CD4-positive, alpha-beta T cell treated with Interleukin-4 for 4 hours (primary cell): ENCODE measurements at regions not wholly inside any gene's neighbourhood (a gene's known extent, or its start where the extent isn't known, plus 50 kb on each side); places are given as distances from the start of the nearest gene placed in this dataset.
"Not testable (repeated sequence)": the region's sequence is repeated elsewhere in the genome, so short reads cannot be mapped to it uniquely, and the experiment has no call there.

ENCODE experiments used
- DNase-seq: peaks from one replicate; pipeline ENCODE4 v3.0.0-alpha.2; 2020

DNA sequence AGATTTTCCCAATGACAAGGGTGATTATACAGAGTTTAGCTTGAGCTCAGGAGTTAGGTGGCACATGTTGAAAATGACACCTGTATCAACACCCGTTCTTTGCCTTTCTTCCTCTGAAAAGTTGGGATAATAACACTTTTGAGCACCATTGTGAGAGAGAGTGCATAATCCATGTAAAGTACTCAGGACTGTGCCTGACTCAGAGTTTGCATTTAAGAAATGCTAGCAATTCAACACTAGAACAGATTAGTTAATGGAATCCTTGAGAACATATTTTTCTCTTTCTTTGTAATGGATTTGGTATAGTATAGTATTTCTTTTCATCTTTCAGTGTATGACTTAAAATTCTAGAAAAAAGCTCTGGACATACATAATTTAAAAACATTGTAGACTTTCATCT is 449.2 kb downstream of the GJA1 start:
- DNase-seq: no peak

DNA sequence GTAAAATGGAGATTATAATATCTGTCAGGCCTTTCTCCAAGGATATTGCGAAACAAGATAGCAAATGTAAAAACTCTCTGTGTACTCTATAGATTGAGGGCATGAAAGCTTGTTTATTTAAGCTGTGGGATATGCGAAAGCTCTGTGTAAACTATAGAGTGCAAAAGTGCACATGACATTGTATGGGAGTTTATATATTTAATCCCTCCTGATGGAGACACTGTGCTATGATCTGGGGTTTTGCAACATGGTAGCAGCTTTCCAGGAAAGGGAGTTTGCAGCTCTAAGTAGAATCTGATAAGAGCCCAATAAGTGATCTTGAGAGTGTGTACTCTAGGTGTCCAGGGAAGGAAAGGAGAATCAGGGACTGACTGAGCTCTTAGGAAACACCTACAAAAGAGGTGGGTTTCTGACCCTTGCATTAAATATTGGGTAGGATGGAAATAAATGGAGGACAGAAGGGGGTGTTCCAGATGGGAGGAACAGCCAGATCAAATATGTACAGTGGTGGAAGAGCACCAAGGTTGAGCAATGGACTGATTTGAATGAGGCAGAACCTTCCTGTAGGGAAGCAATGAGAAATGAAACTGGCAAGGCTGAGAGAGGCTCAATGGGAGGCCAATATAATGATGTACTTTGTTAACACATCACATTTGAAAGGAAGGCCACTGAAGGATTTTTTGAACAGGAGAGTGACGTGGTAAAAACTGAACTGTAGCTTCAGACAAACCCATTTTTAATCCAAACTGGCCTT is 450.1 kb downstream of the GJA1 start:
- DNase-seq: no peak

DNA sequence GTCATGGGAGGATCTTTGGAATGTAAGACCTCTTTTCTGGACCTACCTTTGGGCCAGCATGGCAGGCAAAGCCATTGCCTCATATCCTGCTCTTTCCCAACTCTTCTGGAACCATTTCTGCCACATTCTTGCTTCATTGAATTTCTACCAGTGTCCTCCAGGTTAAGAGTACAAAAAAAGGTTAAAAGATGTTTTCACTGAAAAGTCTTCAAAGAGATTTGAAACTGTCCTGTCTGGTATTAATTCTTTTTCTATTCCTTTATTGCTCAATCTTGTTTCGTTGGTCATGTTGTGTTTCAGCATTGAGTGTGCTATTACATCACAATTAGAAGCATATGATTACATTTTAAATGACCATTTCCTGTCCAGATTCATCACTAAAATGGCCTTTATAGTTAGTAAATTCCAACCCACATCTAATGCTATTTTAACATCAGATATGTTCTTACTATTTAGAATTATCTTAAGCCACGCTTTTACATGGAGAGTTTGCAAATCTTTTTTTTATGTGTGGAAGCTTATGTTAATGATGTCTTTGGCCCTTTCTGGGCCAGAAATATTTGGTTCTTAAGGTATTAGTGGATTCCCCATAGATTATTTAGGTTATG is 450.9 kb downstream of the GJA1 start:
- no peak for DNase-seq

DNA sequence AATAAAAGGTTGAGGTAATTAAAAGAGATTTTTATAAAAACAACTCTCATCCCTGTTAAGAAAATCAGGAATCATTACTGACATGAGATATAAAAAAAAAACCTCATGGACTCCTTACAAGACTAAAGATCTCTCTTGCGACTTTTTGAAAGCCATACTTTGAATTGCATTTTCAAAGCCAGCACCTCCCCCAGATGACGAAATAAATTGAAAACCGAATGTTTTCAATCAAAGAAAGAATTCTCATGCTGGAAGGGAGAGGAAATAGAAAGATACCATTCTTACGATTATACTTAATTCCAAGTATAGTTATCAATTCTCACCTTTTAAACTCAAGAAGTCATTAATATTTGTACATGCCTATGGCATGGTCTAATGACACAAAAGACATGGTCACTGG is 452.3 kb downstream of the GJA1 start:
- no peak for DNase-seq

DNA sequence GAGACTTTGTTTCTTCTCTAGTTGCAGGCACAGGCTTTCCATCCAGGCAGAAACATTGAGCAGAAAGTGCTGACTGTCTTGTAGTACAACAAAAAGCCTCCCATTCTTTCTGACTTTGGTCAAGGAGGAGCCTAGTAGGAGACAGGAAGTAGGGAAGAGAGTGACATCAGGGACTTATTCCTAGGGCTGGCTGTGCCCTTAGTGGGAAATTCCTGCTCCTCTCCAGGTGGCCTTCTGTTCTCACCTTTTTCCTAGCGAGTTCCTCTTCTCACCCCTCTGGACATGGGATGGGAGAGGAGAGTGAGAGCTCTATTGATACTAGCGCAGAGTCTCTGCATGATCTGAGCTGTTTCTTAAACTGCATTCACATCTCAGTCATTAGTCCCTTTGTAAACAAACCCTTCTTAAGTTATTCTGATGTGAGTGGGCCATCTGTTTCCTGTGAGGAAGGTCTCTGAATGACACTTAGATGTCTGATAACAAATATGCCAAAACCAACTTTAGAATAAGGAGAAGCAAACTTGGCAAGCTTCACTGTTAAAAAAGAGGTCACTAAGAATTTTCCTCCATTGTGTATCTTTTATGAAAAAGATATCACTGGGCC is 455.0 kb downstream of the GJA1 start:
- DNase-seq: no peak

DNA sequence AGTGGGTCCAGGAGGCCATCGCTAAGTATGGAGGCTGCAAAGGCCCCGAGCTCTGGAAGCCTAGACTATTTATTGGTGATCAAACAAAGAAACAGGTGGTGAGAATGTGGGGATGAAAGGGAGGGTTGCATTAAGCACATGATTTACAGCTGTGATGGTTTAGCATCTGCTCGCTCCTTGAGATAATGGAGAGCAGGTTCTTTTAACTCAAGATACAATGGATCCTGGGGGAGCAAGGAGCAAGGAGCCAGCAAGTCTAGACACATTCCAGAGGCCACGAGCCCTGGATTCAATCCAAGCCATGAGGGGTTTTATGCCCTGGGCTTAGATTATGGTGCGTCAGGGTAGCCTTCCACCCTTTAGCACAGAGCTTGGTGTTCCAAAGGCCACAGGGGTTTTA is 460.3 kb downstream of the GJA1 start:
- not testable (repeated sequence) for DNase-seq

DNA sequence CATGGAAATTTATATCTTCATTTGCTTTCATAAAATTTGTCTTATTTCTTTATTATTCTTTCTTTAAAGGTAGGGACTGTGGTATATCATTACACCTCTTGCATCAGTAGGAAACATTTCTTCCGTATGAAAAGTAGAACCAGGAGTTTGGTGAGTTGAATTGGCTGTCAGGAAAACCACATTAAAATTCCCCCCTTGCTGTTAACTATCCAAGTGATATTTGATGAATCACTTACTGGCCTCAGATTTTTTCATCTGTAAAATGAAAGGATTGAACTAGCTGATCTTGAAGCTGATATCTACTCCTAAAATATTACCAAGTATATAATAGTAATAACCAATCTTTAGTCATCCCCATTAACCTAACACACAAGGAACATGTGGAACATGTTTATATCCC is 460.9 kb downstream of the GJA1 start:
- no peak for DNase-seq

DNA sequence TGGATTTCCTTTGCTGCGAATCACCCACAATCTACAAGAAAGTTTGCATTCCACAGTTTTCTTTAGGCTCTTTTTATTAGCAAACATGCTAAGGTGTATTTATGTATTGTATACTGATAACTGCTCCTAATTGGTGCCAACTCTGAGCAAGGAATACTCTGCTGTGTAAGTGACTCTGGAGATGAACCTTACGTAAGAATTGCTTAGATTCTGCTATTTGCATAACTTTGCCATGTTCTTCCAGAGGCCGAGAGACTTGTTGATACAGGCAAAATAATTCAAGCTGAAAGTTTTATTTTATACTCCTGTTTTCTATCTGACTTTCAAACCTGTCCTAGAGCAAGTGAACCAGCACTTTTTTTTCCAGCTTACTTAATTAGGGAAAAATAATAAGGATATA is 461.3 kb downstream of the GJA1 start:
- DNase-seq: no peak

DNA sequence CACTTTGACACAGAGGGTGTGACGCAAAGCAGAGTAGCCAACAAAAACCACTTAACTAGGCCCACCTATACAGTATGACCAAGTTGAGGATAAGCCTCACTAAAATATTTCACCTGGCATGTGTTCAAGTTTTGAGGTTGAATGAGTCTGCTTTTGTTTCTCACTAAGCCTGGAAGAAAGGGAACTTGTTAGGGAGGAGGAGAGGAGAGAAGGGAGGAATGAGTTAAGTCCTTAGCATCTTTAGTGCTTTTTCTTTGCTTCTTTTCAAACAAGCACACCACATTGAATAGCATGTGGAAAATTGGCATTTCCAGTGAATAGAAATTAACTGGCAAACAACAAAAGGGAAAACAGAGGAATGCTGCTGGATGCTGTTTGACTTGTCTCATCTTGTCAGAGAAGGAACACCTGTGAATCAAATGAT is 461.9 kb downstream of the GJA1 start:
- DNase-seq: no peak

DNA sequence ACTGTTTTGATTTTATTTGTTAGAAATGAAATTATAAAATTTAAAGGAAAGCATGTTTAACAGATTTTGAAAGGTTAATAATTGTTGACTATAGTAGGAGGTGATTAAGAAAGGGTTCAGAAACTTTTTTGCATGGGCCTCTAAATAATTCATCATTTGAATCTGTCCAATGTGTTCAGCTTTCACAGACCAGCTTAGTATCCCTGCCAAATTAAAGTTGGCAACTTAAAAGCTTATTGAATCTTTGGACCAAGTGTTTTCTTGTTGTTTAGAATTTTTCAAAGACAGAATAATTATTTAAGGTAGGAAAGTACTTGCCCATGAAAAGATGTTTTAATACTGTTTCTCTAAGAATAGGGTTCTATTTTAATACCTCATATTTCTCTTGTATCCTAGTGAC is 466.0 kb downstream of the GJA1 start:
- no peak for DNase-seq

DNA sequence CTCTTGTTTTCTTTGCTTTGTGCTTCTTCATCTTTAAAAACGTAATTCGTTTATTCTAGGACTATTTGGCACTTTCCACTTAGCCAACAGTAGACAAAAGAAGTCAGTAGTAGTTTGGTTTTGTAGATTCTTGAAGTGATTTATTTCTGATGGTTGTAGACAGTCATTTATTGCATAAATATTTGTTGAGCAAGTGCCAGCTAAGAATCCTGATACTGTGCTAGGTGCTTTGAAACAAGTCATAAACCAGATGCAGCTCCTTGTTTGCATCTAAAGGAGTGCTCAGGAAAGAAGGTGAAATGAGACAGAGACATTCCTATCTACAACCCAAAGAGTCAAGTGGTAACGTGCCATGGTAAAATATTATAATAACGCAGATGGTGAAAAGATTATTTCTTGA is 469.1 kb downstream of the GJA1 start:
- DNase-seq: no peak

DNA sequence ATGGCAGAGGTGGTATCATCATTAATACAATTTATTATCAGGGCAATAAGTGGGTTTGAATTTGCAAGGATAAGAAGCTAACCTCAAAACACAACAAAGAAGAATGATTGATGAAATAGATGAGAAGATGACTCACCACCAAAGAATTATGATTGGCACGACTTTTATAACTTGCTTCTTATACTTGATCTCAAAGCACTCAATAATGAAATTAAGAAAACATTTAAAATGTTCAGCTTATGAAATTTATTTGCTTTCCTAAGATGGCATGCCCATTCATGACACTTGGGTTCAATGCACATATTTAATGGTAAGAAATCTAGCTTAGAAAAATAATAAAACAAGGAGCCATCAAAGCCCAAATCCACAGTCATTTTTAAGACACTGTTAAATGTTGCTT is 477.5 kb downstream of the GJA1 start:
- no peak for DNase-seq

DNA sequence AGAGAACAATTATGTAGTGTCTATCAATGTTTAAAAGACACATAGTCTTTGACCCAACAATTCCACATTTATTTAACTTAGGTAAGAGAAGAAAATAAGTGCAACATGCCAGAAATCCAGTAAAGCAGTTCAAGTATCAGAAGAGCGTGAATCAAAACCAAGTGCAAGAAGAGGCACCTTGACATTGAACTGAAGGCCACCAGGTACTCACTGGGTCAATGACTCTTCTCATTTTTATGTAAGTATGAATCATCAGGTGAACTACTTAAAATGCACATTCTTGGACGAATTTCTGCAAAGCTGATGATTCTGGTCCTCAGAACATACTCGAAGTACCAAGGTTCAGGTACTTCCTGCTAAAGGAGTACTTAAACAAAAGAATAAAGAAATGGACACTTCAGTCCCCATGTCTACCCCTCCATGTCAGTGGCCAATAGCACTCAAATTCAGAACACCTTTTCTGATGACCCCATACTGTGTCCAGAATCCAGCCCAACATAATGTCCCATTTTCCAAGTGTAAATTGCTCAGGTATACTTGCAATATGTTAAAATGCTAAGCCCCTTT is 481.9 kb downstream of the GJA1 start:
- DNase-seq: no peak

DNA sequence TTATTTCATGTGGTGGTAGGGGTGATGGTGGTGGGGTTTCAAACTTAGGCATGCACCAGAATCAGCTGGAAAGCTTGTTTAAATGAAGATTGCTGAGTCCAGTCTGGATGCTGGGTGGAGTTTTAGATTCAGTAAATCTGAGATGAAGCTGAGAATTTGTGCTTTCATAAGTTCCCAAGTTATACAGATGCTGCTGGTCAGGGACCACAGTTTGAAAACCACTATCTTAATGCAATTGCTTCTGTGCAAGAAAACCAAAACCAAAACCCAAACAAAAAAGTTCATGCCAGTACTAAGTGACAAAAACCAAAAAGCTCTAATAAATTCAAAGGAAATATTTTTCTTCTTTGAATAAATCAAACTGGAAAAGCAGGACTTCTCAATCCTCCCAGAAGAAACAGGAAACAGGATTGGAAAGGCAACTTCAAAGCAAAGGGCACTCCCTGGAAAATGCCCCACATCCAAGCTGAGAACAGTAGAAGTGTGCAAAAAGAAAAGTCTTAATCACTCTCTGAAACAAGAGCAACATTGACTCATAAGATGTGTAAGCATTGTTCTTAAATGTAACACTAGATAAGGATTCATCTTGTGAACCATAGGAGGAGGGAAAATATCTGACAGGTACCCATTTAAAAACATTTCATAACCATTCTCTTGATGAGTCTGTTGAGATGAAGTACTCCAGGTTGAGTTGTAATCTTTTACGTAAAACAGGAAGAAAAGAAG is 481.5 kb upstream of the HSF2 start:
- no peak for DNase-seq

DNA sequence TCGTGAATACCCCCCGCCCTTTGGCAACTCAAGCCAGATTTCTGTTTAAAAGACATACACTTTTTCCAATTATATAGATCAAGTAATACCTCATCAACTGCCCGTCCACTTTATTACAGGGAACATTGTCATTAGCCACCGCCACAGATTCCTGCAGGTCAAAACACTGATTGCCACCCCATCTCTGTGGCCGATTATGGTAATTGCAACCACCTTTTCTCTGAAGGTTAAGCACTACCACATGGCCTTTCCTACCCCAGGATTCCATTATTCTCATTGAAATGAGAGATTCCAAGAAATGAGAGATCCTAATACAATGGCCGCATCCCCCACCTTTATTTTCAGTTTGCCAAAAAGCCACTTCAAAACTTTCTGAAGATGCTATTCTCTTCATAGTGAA is 478.8 kb upstream of the HSF2 start:
- DNase-seq: no peak

DNA sequence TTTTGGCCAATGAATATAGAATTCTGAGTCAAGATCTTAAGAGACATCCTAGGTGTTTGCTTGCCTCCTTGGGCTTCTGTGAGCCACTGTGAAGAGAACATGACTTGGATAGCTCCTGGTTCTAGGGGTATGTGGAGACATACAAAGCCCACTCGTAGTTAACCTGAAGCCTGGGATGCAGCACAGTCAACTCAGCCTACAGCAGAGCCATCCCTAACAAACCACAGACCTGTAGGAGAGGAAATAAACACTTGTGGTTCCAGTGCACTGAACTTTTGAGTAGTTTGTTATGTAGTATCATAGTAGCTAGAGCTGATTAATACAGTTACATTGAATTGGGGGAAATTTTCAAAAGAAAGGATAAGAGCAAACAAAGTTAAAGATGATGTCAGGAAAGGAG is 474.4 kb upstream of the HSF2 start:
- DNase-seq: no peak

DNA sequence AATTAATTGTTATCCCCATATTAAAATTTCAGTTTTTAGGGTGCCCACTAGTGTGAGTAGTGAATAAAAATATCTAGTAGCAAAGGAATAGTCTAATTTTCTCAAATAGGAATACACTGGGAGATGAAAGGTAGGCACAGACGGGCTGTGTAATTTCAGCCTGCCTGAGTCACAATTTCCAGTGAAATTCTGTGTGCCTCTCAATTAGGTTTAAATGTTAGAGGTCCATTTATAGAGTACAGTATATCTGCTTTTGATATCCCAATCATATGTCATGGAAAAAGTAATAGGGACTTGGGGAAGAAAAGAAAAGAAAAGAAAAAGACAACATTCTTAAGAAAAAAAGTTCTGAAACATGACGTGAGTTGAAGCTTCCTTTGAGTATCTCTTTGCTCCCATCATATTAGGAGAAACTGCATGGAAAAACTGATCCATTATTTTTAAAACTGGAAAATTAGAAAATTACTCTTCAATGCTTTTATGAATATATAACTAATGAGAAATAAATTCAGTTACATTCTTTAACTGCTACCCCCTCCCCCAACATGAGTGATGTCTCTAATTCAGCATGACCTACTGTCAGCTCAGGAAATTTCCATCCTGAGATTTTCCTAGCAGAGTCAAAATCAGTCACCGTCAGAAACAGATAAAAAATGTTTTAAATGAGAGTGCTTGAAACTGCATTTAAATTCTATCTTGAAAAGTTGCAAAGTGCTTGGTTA is 473.8 kb upstream of the HSF2 start:
- no peak for DNase-seq

DNA sequence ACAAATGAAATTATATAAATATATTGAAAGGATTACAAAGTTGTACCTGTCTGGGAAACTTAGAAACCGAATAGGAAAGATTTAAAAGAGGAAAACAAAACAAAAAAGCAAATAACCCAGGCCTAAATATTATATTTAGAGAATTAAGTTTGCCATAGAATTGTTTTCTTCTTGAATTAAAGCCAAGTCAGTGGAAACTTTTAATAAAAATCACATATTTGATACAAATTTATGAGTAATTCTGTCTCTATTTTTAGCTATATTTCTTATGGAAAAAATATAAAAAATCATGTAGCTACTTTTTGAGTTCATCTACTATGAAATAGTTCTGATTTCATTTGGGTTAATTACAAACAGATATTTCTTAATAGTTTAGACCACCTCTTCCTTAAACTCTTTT is 470.2 kb upstream of the HSF2 start:
- no peak for DNase-seq

DNA sequence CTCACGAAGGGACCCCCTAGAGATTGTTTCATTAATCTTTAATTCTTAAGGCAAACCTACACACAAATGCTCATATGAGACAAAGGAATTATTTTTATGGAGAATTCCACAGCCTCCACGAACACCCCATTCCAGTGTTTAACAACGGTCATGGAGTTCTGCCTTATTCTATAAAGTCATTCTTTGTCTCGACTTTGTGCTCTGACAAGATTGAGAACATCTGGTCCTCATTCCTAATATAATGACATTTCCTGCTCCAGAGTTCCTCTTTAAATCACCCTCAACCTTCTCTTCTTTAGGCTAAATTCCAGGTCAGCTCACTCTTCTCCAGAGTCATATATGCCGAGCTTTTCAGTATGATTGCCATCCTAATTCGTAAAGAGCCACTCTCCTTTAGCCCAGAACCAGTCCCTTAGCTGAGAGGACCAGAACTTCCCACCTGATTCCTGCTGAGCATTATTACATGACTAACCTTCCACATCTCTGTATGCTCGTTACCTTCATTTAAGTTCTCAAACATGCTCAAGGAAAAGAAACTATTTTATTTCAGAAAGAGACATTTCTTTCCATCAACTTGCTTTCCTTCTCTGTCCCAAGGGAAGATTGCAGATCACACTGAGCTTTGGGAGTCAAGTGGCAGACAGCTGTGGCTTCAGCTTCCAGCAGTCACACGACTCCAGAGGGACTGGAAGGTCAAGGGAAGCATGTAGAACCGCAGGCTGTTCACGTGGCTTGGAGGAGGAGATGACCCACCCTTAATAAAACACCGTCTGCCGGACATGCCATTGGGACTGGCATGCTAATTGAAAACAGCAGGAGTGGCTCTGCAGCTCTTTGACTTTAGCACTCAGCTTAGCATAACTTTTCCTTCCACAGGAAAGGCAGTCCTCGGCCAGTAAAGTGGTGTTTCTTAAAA is 467.1 kb upstream of the HSF2 start:
- DNase-seq: no peak

DNA sequence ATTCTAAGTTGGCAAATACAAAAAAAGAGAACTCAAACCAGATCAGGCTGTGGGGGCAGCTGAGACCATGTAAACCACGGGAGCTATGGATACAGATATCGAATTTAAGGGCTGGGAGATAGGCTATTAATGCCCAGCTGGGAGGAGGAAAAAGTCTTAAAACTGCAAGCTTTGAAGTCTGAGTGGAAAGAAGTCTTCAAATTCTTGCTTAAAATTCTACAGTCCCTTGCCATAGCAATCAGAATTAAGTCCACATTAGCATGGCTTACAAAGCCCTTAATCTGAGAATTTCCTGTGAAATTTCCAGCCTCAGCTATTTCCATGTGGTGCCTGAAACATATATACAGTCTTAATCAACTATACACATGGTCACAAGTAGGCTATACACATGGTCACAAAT is 465.0 kb upstream of the HSF2 start:
- DNase-seq: no peak

DNA sequence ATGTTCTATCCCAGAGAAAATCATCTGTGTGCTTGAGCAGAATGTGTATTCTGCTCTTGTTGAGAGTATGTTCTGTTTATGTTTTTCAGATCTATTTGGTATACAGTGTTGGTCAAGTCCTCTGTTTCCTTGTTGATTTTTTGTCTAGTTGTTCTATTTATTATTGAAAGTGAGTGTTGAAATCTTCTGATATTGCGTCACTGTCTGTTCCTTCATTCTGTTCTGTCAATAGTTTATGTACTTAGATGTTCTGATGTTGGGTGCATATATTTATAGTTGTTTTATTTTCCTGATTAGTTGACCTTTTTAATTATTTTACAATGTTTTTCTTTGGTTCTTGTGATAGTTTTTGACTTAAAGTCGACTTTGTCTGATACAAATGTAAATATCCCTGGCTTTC is 458.7 kb upstream of the HSF2 start:
- DNase-seq: no peak

DNA sequence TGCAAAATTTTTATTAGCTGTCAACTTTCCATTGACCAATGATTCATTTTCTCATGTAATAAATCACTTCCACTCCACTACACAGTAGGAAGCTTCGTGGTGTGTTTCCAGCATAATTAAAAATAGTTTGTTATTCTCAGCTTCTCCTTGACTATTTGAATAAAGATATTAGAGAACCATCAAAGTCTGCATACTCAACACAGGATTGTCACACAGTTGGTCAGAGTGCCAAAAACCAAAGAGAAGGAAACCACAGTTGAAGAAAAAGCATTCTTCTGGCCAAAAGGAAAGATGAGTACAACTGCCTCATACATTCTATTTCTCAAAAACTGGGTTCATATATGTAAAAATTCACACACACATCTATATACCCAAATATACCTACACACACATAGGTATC is 455.1 kb upstream of the HSF2 start:
- no peak for DNase-seq
